ENCODE measurements at regions not wholly inside any gene's neighbourhood (a gene's known extent, or its start where the extent isn't known, plus 50 kb on each side); places are given as distances from the start of the nearest gene placed in this dataset.

DNA sequence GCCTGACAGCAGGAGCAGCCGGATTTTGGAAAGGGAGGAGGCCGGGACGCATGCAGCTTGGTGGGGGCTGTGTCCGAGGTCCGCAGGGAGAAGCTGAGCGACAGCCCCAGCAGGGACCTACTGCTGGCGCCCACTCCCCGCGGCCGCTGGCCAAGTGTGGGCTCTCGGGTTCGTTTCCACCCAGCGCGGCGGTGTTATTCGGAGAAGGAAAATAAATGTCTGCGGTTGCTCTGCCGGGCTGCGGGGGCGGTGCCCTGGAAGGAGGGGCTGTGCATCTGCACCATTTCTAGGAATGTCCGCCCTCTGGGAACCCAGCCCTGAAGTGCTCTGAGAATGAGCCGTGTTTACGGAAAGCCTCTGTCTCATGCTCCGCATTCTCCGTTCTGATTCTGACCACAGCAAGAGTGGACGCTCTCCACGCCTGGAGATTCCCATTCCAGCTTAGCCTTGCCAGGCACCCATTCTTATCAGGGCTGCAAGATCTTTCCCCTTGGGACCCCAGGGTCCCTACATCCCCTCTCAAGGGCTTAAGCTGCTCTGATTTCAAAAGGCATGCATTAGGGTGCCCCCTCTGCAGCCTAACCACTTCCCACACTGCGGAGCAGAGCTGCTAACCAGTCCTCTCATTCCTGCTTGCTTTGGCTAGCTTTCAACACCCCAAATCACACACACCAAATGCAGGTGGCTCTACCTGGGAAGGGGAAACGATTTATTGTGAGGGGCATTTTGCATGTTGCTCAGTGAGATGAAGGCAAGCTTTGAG is 256.6 kb upstream of the GLI3 start:
- DNase-seq (ENCODE audit: low read depth in 2 of 2) = peak in 1 of 2 donors; percentile 1

DNA sequence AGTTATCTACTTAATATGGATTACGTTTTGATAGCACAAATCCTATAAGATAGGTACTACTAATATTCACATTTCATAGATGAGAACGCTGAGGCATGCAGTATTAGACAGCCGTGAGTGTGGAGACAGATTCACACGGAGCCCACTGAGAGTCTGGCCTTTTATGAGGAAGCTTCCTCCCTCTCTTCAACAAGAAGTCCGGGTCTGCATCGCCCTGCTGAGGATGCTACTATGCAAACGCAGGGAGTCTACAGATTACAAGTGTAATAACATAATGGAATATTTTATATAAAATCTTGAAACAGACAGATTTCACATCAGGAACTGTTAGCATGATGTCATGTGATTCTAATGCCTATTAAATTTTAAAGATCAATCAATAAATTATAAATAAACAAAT is 255.9 kb upstream of the GLI3 start:
- DNase-seq (ENCODE audit: low read depth in 2 of 2) = no peak

DNA sequence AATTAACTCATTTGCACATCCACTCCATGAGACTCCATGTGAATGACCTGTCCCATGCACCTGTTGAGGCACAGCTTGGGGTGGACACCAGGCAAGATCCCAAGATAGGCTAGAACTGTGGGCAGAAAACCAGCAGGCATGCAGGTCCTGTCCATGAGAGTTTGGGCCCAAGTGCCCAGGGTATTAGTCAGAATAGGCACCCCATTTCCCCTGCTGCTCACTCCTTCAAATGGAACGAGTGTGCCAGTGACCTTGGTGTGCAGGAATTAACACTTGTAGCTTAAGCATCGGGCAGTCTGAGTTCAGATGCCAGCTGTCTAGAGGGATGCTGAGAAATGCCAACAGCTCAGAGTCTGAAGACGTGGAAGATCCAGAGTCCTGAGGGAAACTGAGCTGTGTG is 254.1 kb upstream of the GLI3 start:
- DNase-seq (ENCODE audit: low read depth in 2 of 2) = no peak

DNA sequence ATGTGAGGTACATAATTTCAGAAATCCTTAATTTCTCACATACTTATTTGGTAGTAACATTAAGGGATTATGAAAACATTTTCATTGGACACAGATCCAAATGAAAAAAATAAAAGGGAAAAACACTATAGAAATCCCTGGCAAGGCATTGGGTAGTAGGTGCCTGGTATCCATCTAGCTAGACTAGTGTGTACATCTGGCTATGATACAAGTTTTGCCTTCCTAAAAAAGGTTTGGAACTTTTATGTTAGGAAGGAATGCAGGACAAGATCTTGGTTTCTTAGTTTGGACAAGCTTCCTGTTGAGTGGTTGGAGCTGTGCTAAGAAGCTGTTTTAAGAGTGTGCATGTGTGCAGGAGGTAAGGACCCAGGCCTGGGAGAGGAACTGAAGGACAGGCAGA is 252.3 kb upstream of the GLI3 start:
- no peak for DNase-seq (ENCODE audit: low read depth in 2 of 2)

DNA sequence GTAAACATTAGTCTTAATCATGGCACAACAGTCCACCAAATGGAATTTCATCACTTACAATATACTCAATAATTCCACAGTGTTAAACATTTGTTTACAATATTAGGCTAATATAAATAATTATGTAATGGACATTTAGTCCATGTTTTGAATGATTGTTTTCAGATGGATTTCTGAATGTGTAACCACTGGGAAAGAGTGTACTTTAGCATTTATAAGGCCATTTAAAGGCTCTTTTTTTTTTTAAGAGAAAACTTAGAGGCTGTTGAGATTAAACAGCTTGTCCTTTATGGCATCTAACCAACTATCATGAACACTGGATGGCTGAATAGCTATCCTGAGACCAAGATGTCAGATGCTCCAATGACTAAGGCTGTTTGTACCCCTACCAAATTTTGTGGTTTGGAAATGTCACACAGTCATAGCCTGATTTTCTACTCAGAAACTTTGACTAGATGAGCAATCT is 248.3 kb upstream of the GLI3 start:
- no peak for DNase-seq (ENCODE audit: low read depth in 2 of 2)

DNA sequence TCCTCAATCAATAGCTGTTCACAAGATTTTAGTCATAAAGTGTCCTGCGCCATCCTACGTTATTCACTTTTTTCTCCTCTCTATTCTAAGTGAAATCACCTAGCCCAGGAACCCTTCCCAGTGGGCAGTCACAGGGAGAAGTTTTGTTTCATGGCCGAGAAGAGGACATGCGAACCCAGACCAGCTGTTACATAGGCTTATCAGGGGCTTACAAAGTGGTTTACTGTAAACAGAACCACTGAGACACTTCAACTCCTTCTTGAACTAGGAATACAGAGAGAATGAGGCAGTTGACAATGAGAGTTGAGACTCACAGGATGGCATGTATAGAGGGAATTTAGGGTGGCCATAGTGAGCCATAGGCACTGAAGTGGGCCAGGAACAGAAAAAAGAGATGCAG is 246.9 kb upstream of the GLI3 start:
- no peak for DNase-seq (ENCODE audit: low read depth in 2 of 2)

DNA sequence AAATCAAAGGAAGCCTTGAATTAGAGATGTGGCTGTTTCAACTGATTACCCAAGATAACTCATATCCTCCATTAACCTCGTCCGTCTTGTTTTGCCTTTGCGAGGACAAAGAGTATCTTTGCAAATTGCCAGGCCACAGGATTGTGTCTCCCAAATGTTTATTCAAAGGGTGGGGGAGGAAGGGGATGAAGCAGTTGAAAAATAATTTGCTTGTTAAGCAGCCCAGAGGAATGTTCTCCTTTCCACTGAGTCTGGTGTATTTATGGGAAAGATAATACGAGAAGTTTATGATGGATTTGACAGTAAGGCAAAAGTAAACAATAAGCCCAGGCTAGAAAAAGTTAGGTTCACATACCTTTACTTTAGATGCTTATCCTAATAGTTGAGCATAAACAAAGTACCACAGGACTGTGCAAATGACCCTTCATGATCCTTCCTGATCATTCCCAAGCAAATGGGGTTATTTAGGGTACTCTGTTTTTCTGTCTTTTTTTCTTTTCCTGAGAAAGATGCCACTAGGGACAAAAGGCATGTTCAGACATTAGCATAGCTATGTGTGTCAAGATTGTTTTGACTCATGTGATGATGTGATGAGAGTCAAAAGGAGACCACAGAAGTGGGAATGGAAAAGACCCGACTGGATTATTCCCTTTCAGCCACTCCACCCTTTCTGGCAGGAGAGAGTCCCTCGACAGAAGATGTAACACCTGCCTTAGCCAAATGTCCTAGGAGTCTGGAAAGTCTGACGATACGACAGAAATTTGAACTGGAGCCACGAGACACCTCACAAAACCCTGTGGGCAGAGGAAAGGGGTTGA is 243.0 kb upstream of the GLI3 start:
- no peak for DNase-seq (ENCODE audit: low read depth in 2 of 2)

DNA sequence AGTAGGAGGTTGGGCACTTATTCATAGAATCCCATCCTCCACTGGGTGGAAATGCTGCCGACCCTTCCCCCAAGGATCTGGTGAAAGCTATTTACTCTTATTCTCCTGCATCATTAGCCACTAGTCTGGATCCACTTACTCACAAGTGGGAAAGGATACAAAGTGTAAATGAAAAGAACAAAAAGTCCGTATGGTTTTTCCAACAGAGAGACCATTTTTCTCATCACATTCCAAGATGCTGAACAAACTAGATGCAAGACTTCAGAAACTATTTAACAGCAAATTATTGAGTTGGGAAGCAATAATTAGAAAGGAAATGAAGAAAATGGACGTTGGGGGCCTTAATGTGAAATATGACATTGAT is 242.4 kb upstream of the GLI3 start:
- DNase-seq (ENCODE audit: low read depth in 2 of 2) = no peak

DNA sequence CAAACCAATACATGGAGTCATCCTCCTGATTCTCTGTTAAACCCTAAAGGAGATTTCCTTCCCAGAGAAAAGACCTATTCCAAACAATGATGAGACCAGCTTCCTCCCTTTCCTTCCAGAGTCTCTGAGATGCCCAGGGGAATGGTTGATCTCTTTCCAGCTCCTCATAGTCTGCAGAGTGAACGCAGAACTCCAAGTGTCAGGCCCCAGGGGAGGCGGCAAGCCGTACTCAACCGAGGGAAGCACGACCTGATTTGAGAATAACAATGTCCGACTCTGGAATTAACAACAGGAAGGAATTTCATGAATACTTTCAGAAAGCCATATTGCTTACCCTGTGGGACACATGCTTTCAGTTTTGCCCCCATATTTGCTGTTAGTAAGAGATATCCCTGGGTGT is 241.7 kb upstream of the GLI3 start:
- DNase-seq (ENCODE audit: low read depth in 2 of 2) = no peak

DNA sequence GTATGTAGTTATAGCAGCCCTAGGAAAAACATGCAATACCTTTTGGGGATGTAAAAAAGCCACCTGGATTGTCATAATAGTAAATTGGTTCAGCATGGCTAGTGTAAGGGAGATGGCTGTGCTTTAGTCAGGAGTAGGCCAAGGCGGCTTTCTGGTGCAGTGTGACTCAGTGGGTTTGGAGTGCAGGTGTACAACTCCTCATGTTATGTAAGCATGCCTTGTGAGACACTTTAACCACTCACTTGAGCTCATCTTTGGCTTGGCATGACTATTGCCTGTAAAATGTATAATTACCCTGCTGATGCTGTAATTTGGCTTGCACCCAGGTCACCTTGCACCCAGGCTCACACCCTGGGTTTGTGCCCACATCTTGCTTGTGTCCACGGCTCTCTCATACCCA is 239.2 kb upstream of the GLI3 start:
- DNase-seq (ENCODE audit: low read depth in 2 of 2) = no peak

DNA sequence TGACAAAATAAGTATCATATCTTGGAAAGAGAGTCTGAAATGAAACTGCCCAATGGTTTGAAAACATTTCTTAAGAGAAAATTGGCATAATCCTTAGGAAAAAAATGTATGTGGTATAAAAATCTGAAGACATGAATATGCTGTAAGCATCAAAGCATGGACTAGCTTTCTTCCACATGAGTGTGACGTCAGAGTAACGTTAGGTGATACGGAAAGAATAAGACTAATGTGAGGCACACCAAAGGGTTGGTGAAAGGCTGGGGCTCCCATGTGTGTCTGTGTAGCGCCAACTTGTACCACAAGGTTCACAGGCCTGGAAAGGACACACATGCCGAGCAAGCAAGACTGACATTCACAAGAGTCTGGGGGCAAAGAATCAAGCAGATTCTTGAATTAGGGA is 238.1 kb upstream of the GLI3 start:
- DNase-seq (ENCODE audit: low read depth in 2 of 2) = no peak

DNA sequence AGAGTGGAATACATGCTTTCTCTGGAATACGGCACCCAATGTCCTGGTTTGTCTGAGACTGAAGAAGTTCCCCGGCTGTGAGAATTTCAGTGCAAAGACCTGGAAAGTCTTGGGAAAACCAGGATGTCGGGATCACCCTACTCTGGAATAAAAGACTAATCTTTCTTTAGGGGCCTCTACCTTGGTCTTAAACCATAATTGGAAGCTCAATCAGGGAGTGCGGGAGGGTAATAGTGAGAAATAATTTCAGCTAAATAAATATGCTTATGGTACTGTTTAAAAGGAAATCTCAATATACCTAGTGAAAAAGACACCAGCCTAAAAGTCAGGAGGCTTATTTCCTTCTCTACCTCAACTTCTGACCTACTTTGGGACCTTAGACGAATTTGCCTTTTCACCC is 236.1 kb upstream of the GLI3 start:
- DNase-seq (ENCODE audit: low read depth in 2 of 2) = no peak

DNA sequence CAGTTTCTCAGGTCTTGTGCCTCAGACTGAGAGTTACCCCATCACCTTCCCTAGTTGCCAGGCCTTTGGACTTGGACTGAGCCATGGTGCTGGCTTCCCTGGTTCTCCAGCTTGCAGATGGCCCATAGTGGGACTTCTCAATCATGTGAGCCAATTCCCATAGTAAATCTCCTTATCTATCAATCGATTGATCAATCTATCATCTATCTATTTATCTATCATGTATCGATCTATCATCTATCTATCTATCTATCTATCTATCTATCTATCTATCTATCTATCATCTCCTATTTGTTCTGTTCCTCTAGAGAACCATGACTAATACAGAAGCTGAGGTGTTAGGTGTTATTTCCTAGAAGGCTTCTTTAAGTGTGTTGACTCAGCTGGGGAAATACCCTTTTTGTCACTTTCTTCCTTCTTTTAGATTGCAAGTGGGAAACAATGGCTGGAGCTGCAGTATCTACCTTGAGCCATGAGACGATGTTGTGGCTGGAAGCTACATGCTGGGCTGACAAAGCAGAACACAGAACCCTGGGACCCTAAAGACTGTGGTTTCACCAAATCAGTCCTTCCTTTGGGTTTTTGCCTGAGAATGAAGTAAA is 234.7 kb upstream of the GLI3 start:
- no peak for DNase-seq (ENCODE audit: low read depth in 2 of 2)

DNA sequence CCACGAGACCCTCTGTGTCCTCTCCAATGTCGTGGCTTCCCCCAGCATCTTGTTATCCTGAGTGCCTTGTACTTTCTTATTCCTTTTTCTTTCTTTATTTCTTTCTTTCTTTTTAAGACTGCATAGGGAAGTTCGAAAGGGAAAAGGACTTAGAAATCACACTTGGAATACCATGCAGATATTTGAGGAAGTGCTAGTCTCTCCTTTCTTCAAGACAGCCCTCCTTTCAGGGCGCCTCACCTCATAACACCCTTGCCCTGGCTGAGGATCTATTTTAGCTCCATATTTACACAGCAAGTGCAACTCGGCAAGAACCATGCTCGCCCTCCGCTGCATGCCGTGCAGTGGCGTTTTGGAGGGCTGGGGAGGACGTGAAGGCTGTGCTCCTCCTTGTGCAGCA is 232.3 kb upstream of the GLI3 start:
- no peak for DNase-seq (ENCODE audit: low read depth in 2 of 2)

DNA sequence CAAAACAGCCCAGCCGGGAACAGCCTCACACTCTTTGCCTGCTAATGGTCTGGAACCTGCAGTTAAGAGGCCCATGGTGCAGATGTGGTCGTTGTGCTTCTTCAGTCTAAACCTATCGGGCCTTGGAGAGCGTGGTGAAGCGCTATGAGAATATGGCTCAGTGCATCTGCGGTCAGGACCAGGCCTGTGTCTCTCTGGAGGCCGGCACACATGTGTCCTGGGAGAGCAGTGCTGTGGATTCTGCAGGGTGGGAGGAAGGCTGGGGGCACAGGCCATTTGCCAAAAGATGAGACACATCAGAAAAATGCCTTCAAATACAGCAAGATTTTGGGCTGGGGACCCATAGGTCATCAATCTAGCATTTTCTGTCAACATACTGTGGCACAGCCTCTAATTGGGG is 231.5 kb upstream of the GLI3 start:
- no peak for DNase-seq (ENCODE audit: low read depth in 2 of 2)

DNA sequence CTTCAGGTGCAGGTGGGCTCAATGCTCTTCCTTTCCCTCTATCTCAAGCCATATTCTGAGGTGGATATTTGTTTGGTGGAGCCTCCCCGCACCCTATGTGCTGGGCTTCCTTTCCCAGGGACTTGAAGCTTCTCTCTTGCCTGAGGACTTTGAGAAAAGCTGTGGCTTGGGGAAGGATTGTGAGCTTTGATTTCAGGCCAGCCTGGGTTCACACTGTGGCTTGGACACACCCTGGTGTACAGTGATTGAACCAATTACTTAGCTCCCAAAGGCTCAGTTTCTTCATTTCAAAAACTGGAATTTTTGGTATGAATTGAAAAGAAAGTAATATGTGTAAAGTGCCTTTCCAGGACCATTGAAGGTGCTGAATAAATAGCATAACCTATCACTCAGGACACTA is 224.5 kb upstream of the GLI3 start:
- DNase-seq (ENCODE audit: low read depth in 2 of 2) = no peak

DNA sequence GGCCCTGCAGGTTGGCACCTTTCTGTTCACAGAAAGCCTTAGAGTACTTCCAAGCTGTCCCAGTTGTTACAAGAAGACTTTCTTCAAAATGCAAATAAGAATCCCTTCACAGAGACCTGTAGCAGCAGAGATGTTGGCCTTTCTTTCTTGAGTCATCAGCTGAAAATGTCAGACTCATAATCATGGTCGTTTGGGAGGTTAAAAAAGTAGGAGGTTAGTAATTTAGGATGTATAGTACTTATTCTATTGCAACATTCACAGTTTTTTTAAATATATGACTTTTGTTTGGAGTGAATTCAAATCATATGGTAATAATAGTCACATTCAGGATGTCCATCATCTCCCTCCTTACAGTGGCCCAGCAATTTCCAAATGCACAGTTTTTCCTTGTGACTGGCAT is 223.9 kb upstream of the GLI3 start:
- DNase-seq (ENCODE audit: low read depth in 2 of 2) = no peak

DNA sequence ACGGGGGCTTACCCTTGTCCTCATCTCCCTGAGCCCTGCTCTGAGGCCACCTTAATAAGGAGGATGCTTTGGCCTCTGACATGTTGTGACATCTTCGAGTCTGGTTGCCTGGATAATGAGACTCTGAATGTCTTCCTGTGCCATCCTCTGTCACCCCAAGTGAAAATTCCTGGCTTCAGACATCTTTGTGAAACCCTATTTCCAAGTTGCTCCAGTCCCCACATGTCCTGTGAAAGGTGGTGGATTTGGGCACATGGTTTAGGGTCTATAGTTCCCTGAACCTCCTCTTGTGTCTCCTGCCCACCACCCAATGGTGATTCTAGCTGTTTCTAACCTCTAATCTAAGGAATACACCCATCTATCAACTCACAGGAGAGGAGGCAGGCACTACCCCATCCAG is 223.1 kb upstream of the GLI3 start:
- DNase-seq (ENCODE audit: low read depth in 2 of 2) = no peak

DNA sequence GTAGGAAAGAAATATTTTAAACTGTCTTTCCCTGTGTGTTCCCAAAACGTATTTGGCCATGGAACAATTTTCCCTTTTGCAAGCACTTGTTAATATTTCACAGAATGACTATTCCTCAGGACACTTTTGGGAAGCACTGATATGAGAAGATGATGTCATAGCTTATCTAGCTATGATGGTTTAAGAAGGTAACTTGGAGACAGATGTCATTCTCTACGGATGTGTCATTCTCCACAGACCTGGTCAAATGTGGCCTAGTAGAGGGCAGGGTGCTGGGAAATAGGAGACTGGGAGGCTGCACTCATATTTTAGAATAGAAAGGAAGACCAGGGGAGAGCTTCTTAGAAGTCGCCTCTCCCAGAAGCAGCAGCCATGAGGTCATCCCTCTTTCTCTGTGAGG is 220.7 kb upstream of the GLI3 start:
- no peak for DNase-seq (ENCODE audit: low read depth in 2 of 2)

DNA sequence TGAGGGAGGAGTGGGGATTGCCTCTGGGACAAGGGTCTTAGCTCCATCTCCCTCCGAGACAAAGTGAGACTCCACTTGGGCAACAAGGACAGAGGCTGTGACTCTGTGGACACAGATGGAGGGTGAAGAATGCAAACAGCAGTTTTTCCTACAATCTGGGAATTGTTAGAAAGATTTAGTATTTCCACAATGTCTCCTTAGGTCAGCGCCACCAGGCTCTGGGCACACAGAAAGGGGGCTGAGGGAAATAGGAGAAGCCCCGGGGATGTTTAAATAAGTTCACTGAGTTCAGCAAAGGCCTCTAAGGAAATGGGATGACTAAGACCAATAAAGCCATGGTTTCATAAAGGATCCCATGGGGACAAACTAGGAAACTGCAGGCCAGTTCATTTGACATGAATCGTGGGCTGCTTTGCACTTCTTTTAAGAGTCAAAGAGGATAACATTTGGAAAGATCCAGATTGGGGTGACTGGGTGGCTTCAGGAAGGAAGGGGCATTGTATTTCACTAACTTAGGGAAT is 219.8 kb upstream of the GLI3 start:
- DNase-seq (ENCODE audit: low read depth in 2 of 2) = no peak

DNA sequence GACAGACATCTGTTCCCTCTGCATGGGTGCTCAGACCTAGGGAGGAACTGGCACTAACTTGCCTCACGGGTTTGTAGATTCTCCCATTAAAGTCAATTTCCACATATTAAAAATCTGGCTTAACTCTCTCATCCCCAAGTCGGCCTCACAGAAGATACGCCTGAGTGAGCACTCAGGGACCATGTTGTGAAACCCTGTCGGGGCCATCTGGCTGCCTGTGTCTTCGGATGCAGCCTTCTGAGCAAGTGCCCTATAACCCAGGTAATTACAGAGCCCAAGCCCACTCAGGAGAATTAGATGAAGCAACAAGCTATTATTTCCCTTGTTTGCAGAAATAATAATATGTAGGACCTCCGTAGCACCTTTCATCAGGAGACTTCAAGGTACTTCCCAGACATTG is 219.3 kb upstream of the GLI3 start:
- DNase-seq (ENCODE audit: low read depth in 2 of 2) = no peak

DNA sequence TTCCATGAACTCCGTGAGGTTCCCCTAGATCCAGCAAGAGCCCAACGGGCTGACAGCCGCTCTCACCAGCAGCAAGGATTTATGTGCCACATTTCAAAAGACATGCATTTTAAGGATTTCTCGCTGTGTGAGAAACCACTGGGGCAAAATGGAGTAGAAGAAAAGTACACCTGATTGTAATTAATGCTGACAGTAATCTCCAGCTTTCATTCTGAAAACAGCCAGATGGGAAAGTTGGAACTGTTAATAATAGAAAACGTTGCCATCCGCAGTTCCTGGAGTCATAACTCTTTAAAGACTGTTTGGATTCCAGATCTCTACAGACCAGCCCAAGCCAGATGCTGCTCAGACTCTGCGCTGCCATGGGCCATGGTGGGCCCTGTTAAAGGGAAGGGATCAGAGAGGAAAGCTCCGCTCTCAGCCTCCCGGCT is 216.9 kb upstream of the GLI3 start:
- no peak for DNase-seq (ENCODE audit: low read depth in 2 of 2)

DNA sequence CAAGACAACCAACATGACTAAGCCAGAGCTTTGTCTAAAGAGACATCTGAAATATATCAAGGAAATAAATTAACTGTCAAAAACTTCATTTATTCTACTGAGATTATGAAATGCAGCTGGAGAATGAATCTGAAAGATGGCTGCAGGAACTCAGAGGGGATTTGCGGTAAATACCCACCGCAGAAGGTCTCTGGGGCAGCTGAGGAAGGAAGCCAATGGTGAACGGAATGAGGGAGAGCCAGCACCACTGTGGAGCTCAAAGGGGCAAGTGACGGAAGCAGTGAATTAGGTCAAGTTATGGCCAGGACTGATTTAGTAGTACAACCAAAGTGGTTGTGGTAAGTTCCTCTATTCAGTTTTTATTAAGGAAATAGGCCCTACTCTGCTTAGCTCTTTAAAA is 215.3 kb upstream of the GLI3 start:
- DNase-seq (ENCODE audit: low read depth in 2 of 2) = no peak

All from stimulated activated CD8-positive, alpha-beta memory T cell treated with anti-CD3 and anti-CD28 coated beads, Interleukin-2, amount 100 ng/mL, for 48 hours (primary cell).